GM18505 (cell line): ENCODE measurements at regions not wholly inside any gene's neighbourhood (a gene's known extent, or its start where the extent isn't known, plus 50 kb on each side); places are given as distances from the start of the nearest gene placed in this dataset.
"Not testable (repeated sequence)": the region's sequence is repeated elsewhere in the genome, so short reads cannot be mapped to it uniquely, and the experiment has no call there.

Source experiments
- ATAC-seq: cut with Tn5 transposase; IDR thresholded peaks from one replicate; pipeline ENCODE4 v1.9.1; 2021; ENCODE audit not compliant: unreplicated experiment
- POLR2A ChIP-seq: IDR thresholded peaks from 4 replicates; pipeline ENCODE4 v1.6.1; 2011; ENCODE audit warnings: borderline replicate concordance; ENCODE audit not compliant: insufficient read depth, insufficient read length; ENCODE audit errors: extremely low read depth

DNA sequence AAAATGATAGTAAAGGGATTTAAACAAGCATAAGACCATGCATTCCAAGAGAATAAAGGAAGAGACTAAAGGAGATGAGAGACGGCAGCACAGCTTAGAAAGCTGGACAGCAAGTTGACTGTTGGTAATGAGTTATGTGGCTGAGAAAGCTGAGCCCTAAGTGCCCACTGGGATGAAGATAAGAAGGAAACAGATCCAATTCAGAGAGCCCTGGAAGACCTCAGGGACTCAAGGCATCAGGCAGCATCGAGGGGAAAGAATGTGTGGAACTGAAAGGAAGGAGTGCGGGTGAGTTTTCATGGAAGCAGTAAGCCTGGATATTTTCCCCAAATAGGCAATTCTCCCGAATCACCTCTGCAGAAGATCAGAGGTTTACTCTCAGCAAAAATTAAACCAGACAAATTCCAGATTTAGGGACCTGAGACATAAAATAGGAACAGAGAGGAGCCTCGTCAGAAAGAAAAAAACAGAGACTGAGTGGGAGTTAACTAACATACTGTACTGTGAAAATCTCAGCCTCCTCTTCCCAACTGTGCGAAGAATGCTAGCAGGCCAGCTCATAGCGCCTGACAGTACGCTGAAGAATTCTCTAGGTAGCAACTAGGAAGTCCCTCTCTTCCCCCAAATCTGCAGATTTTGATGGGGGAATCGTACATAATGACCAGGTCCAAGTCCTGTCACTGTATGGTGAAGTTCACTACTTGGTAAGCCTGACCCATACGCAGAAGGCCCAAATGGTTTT, 187.7 kb upstream of the TAPT1 start:
- no peak for TF ChIP-seq POLR2A
- ATAC-seq = no peak

GRCh38 chr4:16411501-16412085, 185.3 kb upstream of the TAPT1 start:
- TF ChIP-seq POLR2A = no peak
- no peak for ATAC-seq

DNA sequence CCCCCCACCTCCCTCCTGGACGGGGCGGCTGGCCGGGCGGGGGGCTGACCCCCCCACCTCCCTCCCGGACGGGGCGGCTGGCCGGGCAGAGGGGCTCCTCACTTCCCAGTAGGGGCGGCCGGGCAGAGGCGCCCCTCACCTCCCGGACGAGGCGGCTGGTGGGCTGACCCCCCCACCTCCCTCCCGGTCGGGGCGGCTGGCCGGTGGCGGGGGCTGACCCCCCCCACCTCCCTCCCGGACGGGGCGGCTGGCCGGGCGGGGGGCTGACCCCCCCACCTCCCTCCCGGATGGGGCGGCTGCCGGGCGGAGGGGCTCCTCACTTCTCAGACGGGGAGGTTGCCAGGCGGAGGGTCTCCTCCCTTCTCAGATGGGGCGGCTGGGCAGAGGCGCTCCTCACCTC, 166.9 kb upstream of the TAPT1 start:
- ATAC-seq = not testable (repeated sequence)

GRCh38 chr4:16391196-16391595, 164.9 kb upstream of the TAPT1 start:
- no peak for ATAC-seq
- TF ChIP-seq POLR2A = no peak

GRCh38 chr4:16387448-16387847, 161.2 kb upstream of the TAPT1 start:
- ATAC-seq = no peak
- no peak for TF ChIP-seq POLR2A

DNA sequence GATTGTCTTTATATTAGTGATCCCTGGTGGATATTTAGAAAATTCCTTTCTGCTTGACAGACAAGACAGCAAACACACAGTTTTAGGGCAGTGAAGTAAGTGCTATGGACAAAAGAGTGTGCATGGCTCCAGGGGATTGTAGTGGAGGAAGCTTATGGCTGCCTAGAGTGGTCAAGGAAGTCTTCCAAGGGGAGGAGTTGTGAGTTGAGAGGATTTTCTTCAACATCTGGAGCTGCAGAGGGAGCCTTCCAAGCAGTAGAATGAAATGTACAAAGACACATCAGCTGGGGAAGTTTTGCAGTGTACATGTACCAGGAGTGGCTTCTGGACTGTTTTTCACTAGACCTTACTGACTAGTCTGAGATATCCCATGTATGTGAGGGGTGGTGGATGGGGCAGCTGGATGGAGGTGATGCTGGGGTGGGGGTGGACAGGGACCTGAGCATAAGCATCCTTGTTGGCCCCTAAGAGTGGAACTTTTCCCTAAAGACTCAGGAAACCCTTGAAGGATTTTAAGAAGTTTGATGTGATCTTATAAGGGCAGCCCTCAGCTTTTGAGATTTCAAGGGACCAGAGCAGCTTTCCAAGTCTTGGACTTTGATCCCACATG, 160.5 kb upstream of the TAPT1 start:
- TF ChIP-seq POLR2A = no peak
- no peak for ATAC-seq

DNA sequence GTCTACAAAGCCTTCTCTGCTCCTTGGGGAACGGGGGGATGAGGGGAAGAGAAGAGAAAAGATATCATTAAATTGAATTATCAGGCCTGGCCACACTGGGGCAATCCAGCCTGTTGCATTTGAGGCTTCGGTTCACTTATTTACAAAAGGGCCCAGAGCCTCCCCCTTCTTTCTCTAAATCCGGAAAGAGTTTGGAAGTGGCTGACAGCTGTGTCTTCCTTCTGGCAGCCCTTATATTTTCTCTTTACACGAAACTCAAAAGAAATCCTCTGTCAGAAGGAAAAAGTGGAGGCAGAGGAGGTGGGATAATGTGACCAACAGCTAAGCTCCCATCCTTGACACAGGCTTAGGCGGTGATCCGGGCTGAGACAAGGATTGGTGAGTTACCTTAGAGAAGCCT, 158.3 kb upstream of the TAPT1 start:
- no peak for TF ChIP-seq POLR2A
- no peak for ATAC-seq

- TF ChIP-seq POLR2A = no peak
- ATAC-seq = no peak
Measured at GRCh38 chr4:16382571-16382970, 156.3 kb upstream of the TAPT1 start.

- TF ChIP-seq POLR2A = no peak
- ATAC-seq = no peak
Measured at GRCh38 chr4:16377887-16378286, 151.6 kb upstream of the TAPT1 start.

DNA sequence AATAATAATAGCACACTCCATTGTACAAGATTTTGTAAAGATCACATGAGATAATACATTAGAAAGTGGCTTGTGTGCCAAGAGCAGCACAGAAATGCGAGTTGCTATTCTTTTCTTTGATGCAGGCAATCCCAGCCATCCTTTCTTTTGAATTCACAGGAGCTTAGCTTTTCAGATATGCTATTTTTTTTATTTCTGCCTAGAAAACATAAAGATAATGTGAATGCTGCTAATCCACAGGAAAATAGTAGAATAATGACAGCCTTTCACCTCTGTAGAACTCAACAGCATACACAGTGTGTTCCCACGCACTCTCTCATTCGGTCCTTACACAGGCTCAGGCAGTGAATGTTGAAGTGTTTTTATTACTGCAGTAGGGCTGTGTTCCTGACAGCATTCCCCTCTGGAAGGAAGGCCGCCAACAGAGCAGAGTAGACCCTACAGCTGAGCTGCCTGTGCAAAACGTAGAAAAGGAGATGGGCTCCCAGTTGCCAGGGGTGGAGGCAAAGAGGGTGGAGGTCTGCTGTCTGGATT, 138.8 kb upstream of the TAPT1 start:
- ATAC-seq = no peak
- no peak for TF ChIP-seq POLR2A

GRCh38 chr4:16360694-16361262, 134.5 kb upstream of the TAPT1 start:
- no peak for ATAC-seq
- TF ChIP-seq POLR2A = no peak

DNA sequence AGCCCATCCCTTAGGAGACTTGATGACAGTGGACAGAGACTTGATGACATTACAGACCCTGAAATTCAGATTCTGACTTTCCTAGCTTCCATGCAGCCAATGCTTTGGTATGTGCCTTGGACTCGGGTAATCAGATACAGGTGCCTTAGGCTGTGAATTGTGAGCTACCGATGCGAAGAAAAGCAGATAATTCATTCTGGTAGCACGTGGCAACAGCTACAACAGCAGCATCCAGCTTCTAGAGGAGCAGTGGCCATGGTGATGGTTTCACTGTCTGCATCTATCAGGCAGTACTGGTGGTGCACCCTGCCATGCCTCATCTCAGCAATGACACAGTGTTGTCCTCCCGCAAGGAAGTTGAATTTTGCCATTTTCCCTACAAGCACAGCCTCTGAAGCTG, 126.9 kb upstream of the TAPT1 start:
- no peak for ATAC-seq

GRCh38 chr4:16351161-16351560, 124.9 kb upstream of the TAPT1 start:
- ATAC-seq = no peak
- TF ChIP-seq POLR2A = no peak

More for the DNA sequence above, 126.9 kb upstream of the TAPT1 start:
- TF ChIP-seq POLR2A = no peak

GRCh38 chr4:16344853-16345252, 118.6 kb upstream of the TAPT1 start:
- ATAC-seq = no peak

More at GRCh38 chr4:16344853-16345252, 118.6 kb upstream of the TAPT1 start:
- TF ChIP-seq POLR2A = no peak
